ENCODE measurements at regions not wholly inside any gene's neighbourhood (a gene's known extent, or its start where the extent isn't known, plus 50 kb on each side); places are given as distances from the start of the nearest gene placed in this dataset.

- Histone ChIP-seq H2AFZ (ENCODE audit: insufficient read depth, low read depth, low read length, poor library complexity, severe bottlenecking) (no peak overlapping the region), H3K4me1 (ENCODE audit: control insufficient read depth in 1 of 2, insufficient read depth in 2 of 2, low read length in 2 of 2) (no peaks in the 10 kb centered on the region), H4K20me1 (ENCODE audit: insufficient read depth, low read length) (no peaks in the 10 kb centered on the region), H3K36me3 (replicated peaks in 1 of 2; ENCODE audit: control insufficient read depth in 1 of 2, insufficient read depth in 2 of 2, low read length in 2 of 2) (no peaks in the 10 kb centered on the region), H3K9me3 (replicated peaks in 1 of 2; ENCODE audit: control insufficient read depth in 1 of 2, insufficient read depth in 1 of 2, low read length in 2 of 2) (no peaks in the 10 kb centered on the region), H3K4me2 (replicated peaks; ENCODE audit: extremely low read depth, low read length, poor library complexity, severe bottlenecking) (no peak overlapping the region), H3K9ac (ENCODE audit: insufficient read depth, low read length, poor library complexity, severe bottlenecking) (no peak overlapping the region), H3K79me2 (ENCODE audit: insufficient read depth, low read length) (no peaks in the 10 kb centered on the region), H3K27me3 (ENCODE audit: control insufficient read depth in 2 of 2, insufficient read depth in 2 of 2, low read length in 2 of 2) (no peaks in the 10 kb centered on the region), H3K4me3 (replicated peaks in 1 of 3; ENCODE audit: low read depth in 2 of 3, low read length in 3 of 3) (no peak overlapping the region), H3K27ac (ENCODE audit: low read depth in 1 of 2, low read length in 2 of 2) (no peak overlapping the region)
- Mint-ChIP-seq H3K9me3 (no peaks in the 10 kb centered on the region), H3K4me1 (no peaks in the 10 kb centered on the region), H3K27me3 (ENCODE audit: low read depth in 3 of 3) (peaks cover 0 to 2% (median 0%) of the 10 kb centered on the region in 3 donors), H3K27ac (no peak overlapping the region), H3K36me3 (no peaks in the 10 kb centered on the region), H3K4me3 (no peak overlapping the region)
- intact Hi-C loops (cut with micrococcal nuclease) = no loop called here
- TF ChIP-seq, protein P1, sequence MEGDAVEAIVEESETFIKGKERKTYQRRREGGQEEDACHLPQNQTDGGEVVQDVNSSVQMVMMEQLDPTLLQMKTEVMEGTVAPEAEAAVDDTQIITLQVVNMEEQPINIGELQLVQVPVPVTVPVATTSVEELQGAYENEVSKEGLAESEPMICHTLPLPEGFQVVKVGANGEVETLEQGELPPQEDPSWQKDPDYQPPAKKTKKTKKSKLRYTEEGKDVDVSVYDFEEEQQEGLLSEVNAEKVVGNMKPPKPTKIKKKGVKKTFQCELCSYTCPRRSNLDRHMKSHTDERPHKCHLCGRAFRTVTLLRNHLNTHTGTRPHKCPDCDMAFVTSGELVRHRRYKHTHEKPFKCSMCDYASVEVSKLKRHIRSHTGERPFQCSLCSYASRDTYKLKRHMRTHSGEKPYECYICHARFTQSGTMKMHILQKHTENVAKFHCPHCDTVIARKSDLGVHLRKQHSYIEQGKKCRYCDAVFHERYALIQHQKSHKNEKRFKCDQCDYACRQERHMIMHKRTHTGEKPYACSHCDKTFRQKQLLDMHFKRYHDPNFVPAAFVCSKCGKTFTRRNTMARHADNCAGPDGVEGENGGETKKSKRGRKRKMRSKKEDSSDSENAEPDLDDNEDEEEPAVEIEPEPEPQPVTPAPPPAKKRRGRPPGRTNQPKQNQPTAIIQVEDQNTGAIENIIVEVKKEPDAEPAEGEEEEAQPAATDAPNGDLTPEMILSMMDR (IDR thresholded peaks at IDR 0.05) = no peak
- no peak for DNase-seq
These were observed 183.2 kb upstream of the HS3ST1 start for GRCh38 chr4:11611868-11612267.

GRCh38 chr4:11609751-11610150 lies 181.1 kb upstream of the HS3ST1 start:
- Mint-ChIP-seq H3K27ac (no peak overlapping the region), H3K9me3 (no peaks in the 10 kb centered on the region), H3K4me1 (no peaks in the 10 kb centered on the region), H3K36me3 (no peaks in the 10 kb centered on the region), H3K27me3 (ENCODE audit: low read depth in 3 of 3) (peaks cover 0 to 1% (median 0%) of the 10 kb centered on the region in 3 donors), H3K4me3 (no peak overlapping the region)
- no peak overlapping the region for H3K4me2 ChIP-seq (replicated peaks; ENCODE audit: extremely low read depth, low read length, poor library complexity, severe bottlenecking)
- no peak for DNase-seq
- intact Hi-C loops (cut with micrococcal nuclease) = no loop called here
- no peak overlapping the region for H3K9ac ChIP-seq (ENCODE audit: insufficient read depth, low read length, poor library complexity, severe bottlenecking)
- no peaks in the 10 kb centered on the region for H4K20me1 ChIP-seq (ENCODE audit: insufficient read depth, low read length)
- no CpG with 5 or more reads among the region's 2 CpGs for WGBS (ENCODE audit: insufficient coverage)
- no peaks in the 10 kb centered on the region for H3K27me3 ChIP-seq (ENCODE audit: control insufficient read depth in 2 of 2, insufficient read depth in 2 of 2, low read length in 2 of 2)
- no peaks in the 10 kb centered on the region for H3K9me3 ChIP-seq (replicated peaks in 1 of 2; ENCODE audit: control insufficient read depth in 1 of 2, insufficient read depth in 1 of 2, low read length in 2 of 2)
- H3K27ac ChIP-seq (ENCODE audit: low read depth in 1 of 2, low read length in 2 of 2) = no peak overlapping the region
- H2AFZ ChIP-seq (ENCODE audit: insufficient read depth, low read depth, low read length, poor library complexity, severe bottlenecking) = no peak overlapping the region
- H3K79me2 ChIP-seq (ENCODE audit: insufficient read depth, low read length) = no peaks in the 10 kb centered on the region
- H3K36me3 ChIP-seq (replicated peaks in 1 of 2; ENCODE audit: control insufficient read depth in 1 of 2, insufficient read depth in 2 of 2, low read length in 2 of 2) = no peaks in the 10 kb centered on the region
- H3K4me3 ChIP-seq (replicated peaks in 1 of 3; ENCODE audit: low read depth in 2 of 3, low read length in 3 of 3) = no peak overlapping the region
- H3K4me1 ChIP-seq (ENCODE audit: control insufficient read depth in 1 of 2, insufficient read depth in 2 of 2, low read length in 2 of 2) = no peaks in the 10 kb centered on the region
- TF ChIP-seq, protein P1 (IDR thresholded peaks at IDR 0.05) = no peak
